ENCODE measurements at regions not wholly inside any gene's neighbourhood (a gene's known extent, or its start where the extent isn't known, plus 50 kb on each side); places are given as distances from the start of the nearest gene placed in this dataset.

- H3K4me3 ChIP-seq (ENCODE audit: low read length): no peak overlapping the region
These were observed 807.4 kb upstream of the CRIM1 start for GRCh38 chr2:35548171-35548570.

GRCh38 chr2:35545301-35545700, 810.3 kb upstream of the CRIM1 start:
- Histone ChIP-seq H3F3A (ENCODE audit: insufficient read depth, low read length, poor library complexity, severe bottlenecking) (no peaks in the 10 kb centered on the region), H3K36me3 (ENCODE audit: insufficient read depth, low read length) (no peaks in the 10 kb centered on the region), H3K79me2 (replicated peaks; ENCODE audit: insufficient read depth, low read length) (no peaks in the 10 kb centered on the region), H3K27ac (ENCODE audit: low read length) (no peak overlapping the region), H3K9me3 (ENCODE audit: low read length) (no peaks in the 10 kb centered on the region), H3K4me2 (ENCODE audit: low read length) (no peak overlapping the region), H3K9ac (ENCODE audit: low read length) (no peak overlapping the region), H3K4me3 (ENCODE audit: low read length) (no peak overlapping the region), H2AFZ (ENCODE audit: low read depth, low read length) (no peak overlapping the region), H3K9me2 (ENCODE audit: insufficient read depth, low read length) (no peaks in the 10 kb centered on the region), H4K20me1 (ENCODE audit: insufficient read depth) (no peaks in the 10 kb centered on the region), H3K27me3 (ENCODE audit: insufficient read depth, low read depth, low read length) (no peaks in the 10 kb centered on the region)
- no peak for TF ChIP-seq EP300 (conservative IDR thresholded peaks at IDR 0.05; ENCODE audit: poor library complexity, severe bottlenecking)
- TF ChIP-seq, protein P1, sequence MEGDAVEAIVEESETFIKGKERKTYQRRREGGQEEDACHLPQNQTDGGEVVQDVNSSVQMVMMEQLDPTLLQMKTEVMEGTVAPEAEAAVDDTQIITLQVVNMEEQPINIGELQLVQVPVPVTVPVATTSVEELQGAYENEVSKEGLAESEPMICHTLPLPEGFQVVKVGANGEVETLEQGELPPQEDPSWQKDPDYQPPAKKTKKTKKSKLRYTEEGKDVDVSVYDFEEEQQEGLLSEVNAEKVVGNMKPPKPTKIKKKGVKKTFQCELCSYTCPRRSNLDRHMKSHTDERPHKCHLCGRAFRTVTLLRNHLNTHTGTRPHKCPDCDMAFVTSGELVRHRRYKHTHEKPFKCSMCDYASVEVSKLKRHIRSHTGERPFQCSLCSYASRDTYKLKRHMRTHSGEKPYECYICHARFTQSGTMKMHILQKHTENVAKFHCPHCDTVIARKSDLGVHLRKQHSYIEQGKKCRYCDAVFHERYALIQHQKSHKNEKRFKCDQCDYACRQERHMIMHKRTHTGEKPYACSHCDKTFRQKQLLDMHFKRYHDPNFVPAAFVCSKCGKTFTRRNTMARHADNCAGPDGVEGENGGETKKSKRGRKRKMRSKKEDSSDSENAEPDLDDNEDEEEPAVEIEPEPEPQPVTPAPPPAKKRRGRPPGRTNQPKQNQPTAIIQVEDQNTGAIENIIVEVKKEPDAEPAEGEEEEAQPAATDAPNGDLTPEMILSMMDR (IDR thresholded peaks at IDR 0.05; ENCODE audit: poor library complexity, severe bottlenecking): no peak
- no peak for TF ChIP-seq EZH2 (IDR thresholded peaks at IDR 0.05; ENCODE audit: borderline replicate concordance, insufficient read depth, low read length, poor library complexity, severe bottlenecking)
- no peak for TF ChIP-seq REST (IDR thresholded peaks at IDR 0.05; ENCODE audit: borderline replicate concordance)
- no peak for TF ChIP-seq SMC3 (conservative IDR thresholded peaks at IDR 0.05; ENCODE audit: poor library complexity)
- TF ChIP-seq POLR2AphosphoS5 (IDR thresholded peaks at IDR 0.05): no peak
- no peak for TF ChIP-seq TAF1 (IDR thresholded peaks at IDR 0.05; ENCODE audit: low read depth)
- TF ChIP-seq RAD21 (conservative IDR thresholded peaks at IDR 0.05): no peak

More at GRCh38 chr2:35548171-35548570, 807.4 kb upstream of the CRIM1 start:
- Histone ChIP-seq H3K27ac (ENCODE audit: low read length) (no peak overlapping the region), H3K36me3 (ENCODE audit: insufficient read depth, low read length) (no peaks in the 10 kb centered on the region), H3K9me2 (ENCODE audit: insufficient read depth, low read length) (no peaks in the 10 kb centered on the region), H4K20me1 (ENCODE audit: insufficient read depth) (no peaks in the 10 kb centered on the region), H3K79me2 (replicated peaks; ENCODE audit: insufficient read depth, low read length) (no peaks in the 10 kb centered on the region), H3K9ac (ENCODE audit: low read length) (no peak overlapping the region), H2AFZ (ENCODE audit: low read depth, low read length) (no peak overlapping the region), H3F3A (ENCODE audit: insufficient read depth, low read length, poor library complexity, severe bottlenecking) (no peaks in the 10 kb centered on the region), H3K27me3 (ENCODE audit: insufficient read depth, low read depth, low read length) (no peaks in the 10 kb centered on the region), H3K9me3 (ENCODE audit: low read length) (no peaks in the 10 kb centered on the region), H3K4me2 (ENCODE audit: low read length) (no peak overlapping the region)
- no peak for TF ChIP-seq REST (IDR thresholded peaks at IDR 0.05; ENCODE audit: borderline replicate concordance)
- TF ChIP-seq, protein P1 (IDR thresholded peaks at IDR 0.05; ENCODE audit: poor library complexity, severe bottlenecking): no peak
- no peak for TF ChIP-seq EP300 (conservative IDR thresholded peaks at IDR 0.05; ENCODE audit: poor library complexity, severe bottlenecking)
- TF ChIP-seq RAD21 (conservative IDR thresholded peaks at IDR 0.05): no peak
- no peak for TF ChIP-seq SMC3 (conservative IDR thresholded peaks at IDR 0.05; ENCODE audit: poor library complexity)
- no peak for TF ChIP-seq TAF1 (IDR thresholded peaks at IDR 0.05; ENCODE audit: low read depth)
- no peak for TF ChIP-seq POLR2AphosphoS5 (IDR thresholded peaks at IDR 0.05)
- no peak for TF ChIP-seq EZH2 (IDR thresholded peaks at IDR 0.05; ENCODE audit: borderline replicate concordance, insufficient read depth, low read length, poor library complexity, severe bottlenecking)
- no peak for TF ChIP-seq MXI1 (conservative IDR thresholded peaks at IDR 0.05; ENCODE audit: poor library complexity, severe bottlenecking)
